ENCODE measurements at regions not wholly inside any gene's neighbourhood (a gene's known extent, or its start where the extent isn't known, plus 50 kb on each side); places are given as distances from the start of the nearest gene placed in this dataset.
"Not testable (repeated sequence)": the region's sequence is repeated elsewhere in the genome, so short reads cannot be mapped to it uniquely, and the experiment has no call there.

- DNase-seq (ENCODE audit: low read depth) = no peak
These were observed 131.4 kb downstream of the SNX5 start for GRCh38 chr20:17837179-17837578.

DNA sequence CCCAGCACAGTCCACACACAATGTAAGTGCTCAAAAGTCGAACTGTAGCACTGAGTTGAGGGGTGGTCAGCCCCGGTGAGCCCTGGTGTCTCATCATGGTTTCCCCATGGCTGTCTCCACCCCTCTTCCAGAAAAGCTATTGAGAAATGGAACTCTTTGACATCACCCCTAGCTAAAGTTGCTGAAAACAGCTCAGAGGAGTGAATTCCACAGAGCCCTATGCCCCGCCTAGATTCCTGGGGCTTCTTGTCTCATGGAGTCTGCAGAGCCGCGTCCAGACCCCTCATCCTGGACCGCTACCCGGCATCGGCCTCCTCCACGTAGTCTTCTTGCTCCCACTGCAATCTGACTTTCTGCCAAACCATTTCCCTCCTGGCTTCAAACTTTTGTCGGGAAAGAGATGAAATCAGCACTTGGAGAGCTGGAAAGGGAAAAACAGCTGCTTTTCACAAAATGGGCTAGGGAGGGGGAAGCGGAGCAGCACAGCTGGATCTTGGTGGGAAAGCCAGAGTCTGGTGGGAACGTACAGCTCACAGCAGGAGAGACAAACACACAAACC lies 132.2 kb downstream of the SNX5 start:
- peak; percentile 94 for DNase-seq (ENCODE audit: low read depth)

DNA sequence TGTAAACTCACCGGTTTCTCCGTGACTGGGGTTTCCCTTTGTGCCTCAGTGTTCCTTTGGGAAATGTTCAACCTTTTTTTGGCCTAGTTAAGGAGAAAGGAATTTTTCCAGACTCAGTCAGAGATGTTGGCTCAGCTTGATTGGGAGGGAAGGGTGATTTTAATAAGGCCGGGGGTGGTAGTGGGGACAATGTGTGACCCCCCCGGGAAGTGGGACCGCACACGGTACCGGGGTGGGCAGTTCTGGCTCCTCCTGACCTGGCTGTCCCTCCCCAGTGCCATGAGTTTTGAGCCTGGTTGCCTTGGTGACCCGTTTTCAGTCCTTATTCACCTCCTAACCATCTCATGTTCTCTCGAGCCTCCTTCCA lies 132.7 kb downstream of the SNX5 start:
- no peak for DNase-seq (ENCODE audit: low read depth)

DNA sequence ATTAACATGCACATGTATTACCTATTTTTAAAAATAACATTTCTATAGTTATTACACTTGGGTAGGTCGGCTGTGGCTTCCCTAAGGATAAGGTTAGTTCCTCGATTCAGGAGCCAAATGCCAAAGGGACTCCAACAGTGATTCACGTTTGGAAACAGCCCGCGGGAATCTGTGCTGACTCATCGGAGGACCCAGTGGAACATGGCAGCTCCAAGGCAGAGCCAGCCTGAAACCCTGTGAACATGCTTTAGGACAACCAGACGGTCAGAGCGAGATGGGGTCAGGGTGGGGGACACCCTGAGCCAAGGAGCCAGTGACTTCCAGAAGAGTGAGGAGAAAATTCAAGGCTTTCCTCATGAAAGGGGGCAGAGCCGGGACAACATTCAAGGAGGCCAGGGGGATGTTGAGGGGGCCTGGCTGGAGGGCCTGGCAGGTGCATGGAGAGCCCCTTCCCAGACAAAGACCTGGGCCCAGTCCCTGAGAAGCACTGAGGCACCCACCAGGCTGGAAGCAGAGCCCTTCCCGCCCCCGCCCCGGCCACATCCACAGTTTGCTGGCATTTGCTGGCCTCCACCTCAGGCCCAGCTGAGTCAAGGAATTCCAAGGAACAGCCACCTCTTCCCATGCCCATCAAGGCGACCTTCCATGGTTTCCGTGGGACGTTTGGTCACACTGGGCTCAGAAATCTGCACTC lies 133.2 kb downstream of the SNX5 start:
- DNase-seq (ENCODE audit: low read depth) = peak; percentile 94

DNA sequence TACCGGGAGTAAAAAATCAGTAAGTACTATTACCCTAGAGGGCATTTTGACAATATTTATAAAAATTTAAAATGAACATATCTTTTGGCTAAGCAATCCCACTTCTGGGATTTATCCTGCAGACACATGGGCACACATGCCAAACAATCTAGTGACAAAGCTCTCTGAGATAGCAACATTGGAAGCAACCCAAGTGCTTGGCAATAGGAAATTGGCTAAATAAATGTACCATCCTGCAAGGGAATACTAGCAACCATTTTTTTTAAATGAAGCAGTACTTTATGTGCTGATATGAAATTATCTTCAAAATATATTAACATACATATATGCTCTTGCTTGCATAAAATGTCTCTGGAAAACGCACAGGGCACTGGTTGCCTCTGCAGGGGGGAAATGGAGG lies 133.8 kb downstream of the SNX5 start:
- no peak for DNase-seq (ENCODE audit: low read depth)

DNA sequence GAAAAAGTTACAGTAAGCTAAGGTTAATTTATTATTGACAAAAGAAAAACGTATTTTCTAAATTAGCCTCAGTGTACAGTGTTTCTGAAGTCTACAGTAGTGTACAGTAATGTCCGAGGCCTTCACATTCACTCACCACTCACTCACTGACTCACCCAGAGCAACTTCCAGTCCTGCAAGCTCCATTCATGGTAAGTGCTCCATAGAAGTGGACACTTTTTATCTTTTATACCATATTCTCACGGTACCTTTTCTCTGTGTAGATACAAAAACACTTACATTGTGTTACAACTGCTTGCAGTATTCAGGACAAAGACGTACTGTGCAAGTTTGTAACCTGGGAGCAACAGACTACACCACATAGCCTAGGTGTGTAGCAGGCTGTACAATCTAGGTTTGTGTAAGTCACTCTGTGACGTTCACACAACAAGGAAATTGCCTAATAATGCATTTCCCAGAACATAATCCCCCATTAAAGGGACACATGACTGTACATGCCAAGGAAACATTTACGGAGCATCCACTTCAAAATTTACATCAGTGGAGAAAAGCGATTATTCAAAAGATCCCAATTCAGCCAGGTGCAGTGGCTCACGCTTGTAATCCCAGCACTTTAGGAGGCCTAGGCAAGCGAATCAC lies 133.4 kb downstream of the BANF2 start:
- DNase-seq (ENCODE audit: low read depth) = peak; percentile 53

- no peak for DNase-seq (ENCODE audit: low read depth)
These were observed 132.6 kb downstream of the BANF2 start for GRCh38 chr20:17832236-17832915.

DNA sequence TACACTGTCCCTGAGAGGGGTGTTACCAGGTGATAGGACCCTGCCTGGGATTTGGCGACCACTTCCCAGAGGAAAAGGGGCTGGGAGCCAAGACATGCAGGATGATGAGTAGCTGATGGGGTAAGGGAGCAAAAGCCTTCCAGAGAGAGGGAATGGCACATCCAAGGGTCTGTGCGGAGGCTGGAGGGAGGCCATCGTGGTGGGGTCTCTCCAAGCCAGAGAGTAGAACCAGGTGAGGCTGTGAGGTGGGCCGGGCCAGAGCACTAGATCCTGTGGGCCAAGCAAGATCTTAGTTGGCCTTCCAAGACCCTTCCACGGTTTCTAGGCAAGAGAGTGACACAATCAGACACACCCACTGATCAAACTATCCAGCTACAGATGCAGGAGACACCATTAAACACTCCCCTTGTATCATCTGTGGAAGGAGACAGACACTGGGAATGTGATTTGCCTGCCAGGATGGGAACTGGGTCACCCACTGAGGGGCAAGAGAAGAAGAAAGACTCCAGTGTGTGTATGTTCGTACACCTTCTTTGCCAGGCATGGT lies 128.9 kb downstream of the BANF2 start:
- no peak for DNase-seq (ENCODE audit: low read depth)

DNA sequence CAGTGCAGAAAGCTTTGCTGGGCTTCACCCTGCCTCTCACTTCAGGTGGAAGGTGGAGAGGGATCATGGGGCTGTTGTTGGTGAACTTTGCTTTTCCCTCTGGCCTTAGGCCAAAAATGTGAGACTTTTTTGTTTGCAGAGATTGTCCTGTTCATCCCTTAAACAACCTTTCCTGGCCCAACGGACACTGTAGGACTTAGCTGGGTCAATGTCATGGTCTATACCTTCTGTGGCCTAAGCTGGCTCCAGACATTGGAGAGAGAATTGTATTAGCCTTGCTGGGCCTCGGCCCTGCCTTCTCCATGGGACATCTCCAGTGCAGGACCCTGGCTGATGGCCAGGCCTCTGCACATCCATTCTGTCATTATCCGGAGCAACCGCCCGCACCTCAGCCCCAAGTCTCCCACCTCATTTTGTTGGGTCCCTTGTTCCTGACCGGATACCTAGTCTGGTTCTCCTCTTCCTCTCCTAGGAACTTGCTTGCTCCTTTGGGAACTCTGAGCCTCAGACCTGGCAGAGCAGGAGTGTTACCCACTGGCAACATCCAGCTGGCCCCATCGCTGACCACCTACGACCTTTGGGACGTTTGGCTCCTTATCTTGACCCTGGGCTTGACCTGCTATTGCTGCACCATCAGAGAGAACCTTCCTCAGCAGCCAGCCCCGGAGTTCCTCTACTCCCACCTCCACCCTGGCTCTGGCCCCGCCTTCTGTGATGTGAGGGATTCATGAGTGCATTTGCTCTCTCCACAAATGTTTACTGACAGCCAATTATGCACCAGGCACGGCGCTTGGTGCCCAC lies 128.2 kb downstream of the BANF2 start:
- DNase-seq (ENCODE audit: low read depth) = no peak

DNA sequence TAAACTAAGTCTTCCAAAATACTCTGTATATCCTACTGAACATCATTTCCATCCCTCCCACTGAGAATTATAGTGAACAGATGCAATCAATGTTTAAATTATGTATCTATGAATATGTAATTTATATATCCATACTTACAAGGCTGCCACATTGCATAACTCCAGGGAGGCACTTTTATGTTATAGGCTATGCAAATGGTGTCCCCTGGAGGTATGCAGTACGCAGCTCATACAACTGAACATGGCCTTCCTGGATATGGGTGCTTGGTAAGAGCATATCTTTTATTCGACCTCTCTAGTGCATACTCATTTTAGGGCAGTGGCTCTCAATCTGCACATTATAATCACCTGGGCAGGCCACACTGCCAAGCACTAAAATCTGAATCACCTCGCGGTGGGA lies 127.3 kb downstream of the BANF2 start:
- no peak for DNase-seq (ENCODE audit: low read depth)

DNA sequence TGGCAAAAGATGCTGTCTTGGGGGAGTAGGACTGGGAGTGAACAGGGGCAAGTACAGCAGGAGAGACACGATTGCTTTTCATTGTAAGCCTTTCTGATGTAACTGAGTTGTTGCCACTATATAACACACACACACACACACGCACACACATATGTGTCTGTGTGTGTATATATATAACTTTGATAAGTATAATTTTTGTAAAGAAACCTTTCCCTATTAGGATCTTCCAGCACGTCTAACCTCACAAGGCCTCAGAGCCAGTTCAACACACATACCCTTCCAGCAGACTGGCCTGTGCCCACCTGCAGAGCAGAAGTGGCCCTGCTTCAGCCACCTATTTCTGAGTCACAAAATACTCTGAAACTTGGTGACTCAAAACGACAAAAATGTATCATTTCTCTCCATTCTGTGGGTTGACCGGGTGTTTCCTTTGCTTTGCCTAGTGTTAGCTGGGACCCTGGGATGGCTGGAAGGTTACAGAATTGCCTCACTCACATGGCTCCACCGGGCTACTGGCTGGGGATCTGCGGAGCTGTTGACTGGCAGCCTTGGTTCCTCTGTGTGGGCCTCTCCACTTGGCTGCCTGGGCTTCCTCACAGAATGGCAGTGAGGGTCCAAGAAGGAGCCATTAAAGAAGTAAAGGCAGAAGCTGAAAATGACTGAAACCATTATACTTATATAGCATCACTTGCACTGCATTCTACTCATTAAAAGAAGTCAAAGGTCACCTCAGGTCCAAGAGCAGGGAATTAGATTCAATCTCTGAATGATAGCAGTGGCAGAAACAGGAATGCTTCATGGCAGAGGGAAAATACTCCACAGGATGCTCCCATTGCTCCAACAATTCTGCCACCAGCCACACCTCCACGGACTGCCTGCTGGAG lies 126.4 kb downstream of the BANF2 start:
- peak; percentile 55 for DNase-seq (ENCODE audit: low read depth)

- peak; percentile 61 for DNase-seq (ENCODE audit: low read depth)
These were observed 125.6 kb downstream of the BANF2 start for GRCh38 chr20:17825252-17825959.

GRCh38 chr20:17824676-17825251 lies 125.0 kb downstream of the BANF2 start:
- no peak for DNase-seq (ENCODE audit: low read depth)

GRCh38 chr20:17823409-17824144 lies 123.8 kb downstream of the BANF2 start:
- DNase-seq (ENCODE audit: low read depth) = no peak

- DNase-seq (ENCODE audit: low read depth) = no peak
These were observed 123.0 kb downstream of the BANF2 start for GRCh38 chr20:17822540-17823408.

DNA sequence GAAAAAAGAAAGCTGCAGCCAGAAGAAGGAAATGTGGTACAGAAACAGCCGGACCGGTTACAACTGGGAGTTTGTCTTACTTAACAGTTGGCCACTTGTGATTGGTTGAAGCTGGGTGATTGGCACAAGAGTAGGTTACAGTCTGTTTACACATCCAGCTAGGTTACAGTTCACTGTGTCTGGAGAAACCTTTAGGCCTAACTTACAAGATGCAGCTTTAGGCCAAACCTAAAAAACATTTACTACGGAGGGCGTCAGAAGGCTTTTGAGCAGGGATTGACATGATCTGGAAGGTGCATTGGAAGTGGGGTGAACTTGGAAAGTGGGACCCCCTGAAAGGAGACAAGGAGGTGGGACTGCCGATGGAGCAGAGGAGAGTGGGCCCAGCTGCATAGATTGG lies 122.3 kb downstream of the BANF2 start:
- peak; percentile 71 for DNase-seq (ENCODE audit: low read depth)

- not testable (repeated sequence) for DNase-seq (ENCODE audit: low read depth)
These were observed 121.8 kb downstream of the BANF2 start for GRCh38 chr20:17821606-17822005.

DNA sequence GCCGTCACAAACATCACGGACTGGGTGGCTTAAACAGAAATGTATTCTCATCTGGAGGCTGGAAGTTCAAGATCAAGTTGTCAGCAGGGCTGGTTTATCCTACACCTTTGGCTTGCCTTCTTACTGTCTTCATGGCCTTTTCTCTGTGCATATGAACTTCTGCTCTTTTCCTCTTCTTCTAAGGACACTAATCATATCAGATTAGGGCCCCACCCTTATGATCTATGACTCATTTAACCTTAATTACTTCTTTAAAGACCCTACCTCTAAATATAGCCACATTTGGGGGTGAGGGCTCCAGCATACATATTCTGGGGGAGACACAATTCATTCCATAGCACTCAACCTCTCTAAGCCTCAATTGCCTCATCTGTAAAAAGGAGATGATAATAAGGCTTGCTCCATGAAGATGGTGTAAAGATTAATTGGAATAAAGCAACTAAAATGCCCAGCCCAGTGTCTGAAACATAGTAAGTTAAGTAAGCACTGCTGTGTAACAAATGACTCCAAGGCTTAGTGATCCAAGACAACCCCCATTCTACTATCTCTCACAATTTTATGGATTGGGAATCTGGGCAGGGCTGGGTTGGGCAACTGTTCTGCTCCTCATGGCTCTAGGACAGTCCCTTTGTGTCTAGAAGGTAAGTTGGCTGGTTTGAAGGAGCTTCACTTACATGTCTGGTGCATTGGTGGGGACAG lies 119.8 kb downstream of the BANF2 start:
- DNase-seq (ENCODE audit: low read depth) = no peak
